RWPE2 (cell line): ENCODE measurements at regions not wholly inside any gene's neighbourhood (a gene's known extent, or its start where the extent isn't known, plus 50 kb on each side); places are given as distances from the start of the nearest gene placed in this dataset.

Source experiments
- ATAC-seq: fragments of 200-7000 bp; cut with Tn5 transposase; 3 replicates; pipeline ENCODE4 v1.9.1; 2021; ENCODE audit warnings: low read depth
- DNase-seq: peaks from one replicate; pipeline ENCODE4 v3.0.0-alpha.2; 2020; ENCODE audit warnings: low spot score
- H3K27ac ChIP-seq: fragments of 450-650 bp; 2 replicates; pipeline ENCODE4 v1.5.1; 2017; ENCODE audit warnings: mild to moderate bottlenecking; ENCODE audit not compliant: poor library complexity, severe bottlenecking
- H3K27me3 ChIP-seq: fragments of 250-450 bp; sonication (Bioruptor Pico); 2 replicates; pipeline ENCODE4 v1.5.1; 2021; ENCODE audit warnings: mild to moderate bottlenecking, moderate library complexity; ENCODE audit not compliant: insufficient read depth, poor library complexity, severe bottlenecking
- H3K36me3 ChIP-seq: fragments of 250-450 bp; sonication (Bioruptor Pico); 2 replicates; pipeline ENCODE4 v1.5.1; 2020; ENCODE audit warnings: low read depth, mild to moderate bottlenecking, moderate library complexity
- H3K4me1 ChIP-seq: fragments of 250-450 bp; sonication (Bioruptor Pico); 2 replicates; pipeline ENCODE4 v1.5.1; 2021; ENCODE audit warnings: mild to moderate bottlenecking, moderate library complexity; ENCODE audit not compliant: insufficient read depth, poor library complexity, severe bottlenecking
- H3K4me3 ChIP-seq: fragments of 250-450 bp; sonication (Bioruptor Pico); 2 replicates; pipeline ENCODE4 v1.5.1; 2021; ENCODE audit warnings: mild to moderate bottlenecking, moderate library complexity; ENCODE audit not compliant: severe bottlenecking
- H3K9me3 ChIP-seq: fragments of 250-450 bp; sonication (Bioruptor Pico); 2 replicates; pipeline ENCODE4 v1.5.1; 2021; ENCODE audit warnings: mild to moderate bottlenecking, moderate library complexity; ENCODE audit not compliant: severe bottlenecking
- CTCF ChIP-seq: fragments of 450-650 bp; IDR thresholded peaks from one replicate; pipeline ENCODE4 v1.5.1; 2017; ENCODE audit warnings: mild to moderate bottlenecking, moderate library complexity; ENCODE audit not compliant: poor library complexity, severe bottlenecking

- TF ChIP-seq CTCF = no peak
- no peaks in the 10 kb centered on the region for H3K36me3 ChIP-seq
- ATAC-seq (no peak), DNase-seq (no peak)
- H3K9me3 ChIP-seq = no peaks in the 10 kb centered on the region
- H3K4me3 ChIP-seq = no peak overlapping the region
- no peaks in the 10 kb centered on the region for H3K4me1 ChIP-seq
- no peak overlapping the region for H3K27ac ChIP-seq
- H3K27me3 ChIP-seq = peaks cover 4% of the 10 kb centered on the region
These were observed 99.3 kb upstream of the EFNA5 start for GRCh38 chr5:107770051-107770450.

GRCh38 chr5:107769519-107769918 lies 98.8 kb upstream of the EFNA5 start:
- Histone ChIP-seq H3K36me3 (no peaks in the 10 kb centered on the region), H3K9me3 (no peaks in the 10 kb centered on the region), H3K4me1 (no peaks in the 10 kb centered on the region), H3K27ac (no peak overlapping the region), H3K4me3 (no peak overlapping the region), H3K27me3 (peaks cover 4% of the 10 kb centered on the region)
- no peak for TF ChIP-seq CTCF
- ATAC-seq = no peak
- no peak for DNase-seq

- DNase-seq (no peak), ATAC-seq (no peak)
- Histone ChIP-seq H3K36me3 (no peaks in the 10 kb centered on the region), H3K4me3 (no peak overlapping the region), H3K4me1 (no peaks in the 10 kb centered on the region), H3K9me3 (no peaks in the 10 kb centered on the region), H3K27ac (no peak overlapping the region), H3K27me3 (no peaks in the 10 kb centered on the region)
- no peak for TF ChIP-seq CTCF
These were observed 96.2 kb upstream of the EFNA5 start for GRCh38 chr5:107766972-107767371.

GRCh38 chr5:107766439-107766838 lies 95.7 kb upstream of the EFNA5 start:
- Histone ChIP-seq H3K36me3 (no peaks in the 10 kb centered on the region), H3K27me3 (no peaks in the 10 kb centered on the region), H3K9me3 (no peaks in the 10 kb centered on the region), H3K27ac (no peak overlapping the region), H3K4me3 (no peak overlapping the region), H3K4me1 (no peaks in the 10 kb centered on the region)
- ATAC-seq (no peak), DNase-seq (no peak)
- no peak for TF ChIP-seq CTCF

GRCh38 chr5:107765805-107766063 lies 95.0 kb upstream of the EFNA5 start:
- no peaks in the 10 kb centered on the region for H3K4me1 ChIP-seq
- H3K27ac ChIP-seq = no peak overlapping the region

More at GRCh38 chr5:107765805-107766063, 95.0 kb upstream of the EFNA5 start:
- TF ChIP-seq CTCF = no peak
- Histone ChIP-seq H3K9me3 (no peaks in the 10 kb centered on the region), H3K36me3 (no peaks in the 10 kb centered on the region), H3K27me3 (no peaks in the 10 kb centered on the region), H3K4me3 (no peak overlapping the region)
- ATAC-seq (no peak), DNase-seq (no peak)
